GM12878 (cell line): ENCODE measurements at regions not wholly inside any gene's neighbourhood (a gene's known extent, or its start where the extent isn't known, plus 50 kb on each side); places are given as distances from the start of the nearest gene placed in this dataset.
"Not testable (repeated sequence)": the region's sequence is repeated elsewhere in the genome, so short reads cannot be mapped to it uniquely, and the experiment has no call there.

ENCODE experiments used
- ATAC-seq: fragments of 200-7000 bp; cut with Tn5 transposase; 3 replicates; pipeline ENCODE4 v1.9.1; 2020; ENCODE audit warnings: mild to moderate bottlenecking, moderate library complexity
- BruUV-seq: library from RNA; stranded (reverse); fragments of 400-500 nt; replicated peaks from 2 replicates; lab custom pipeline; 2021; lab: Mats Ljungman, UMichigan
- CTCF ChIA-PET: fragments of 300-600 bp; sonication (Branson Sonifier 250); formaldehyde crosslinking; extraction: SDS; loops from one replicate; lab custom pipeline; 2021; ENCODE audit warnings: inconsistent platforms; lab: Yijun Ruan, JAX
- POLR2A ChIA-PET: fragments of 350-600 bp; formaldehyde crosslinking; extraction: SDS; loops from one replicate; lab custom pipeline; 2021; ENCODE audit warnings: inconsistent platforms; lab: Charles Lee
- RAD21 ChIA-PET: fragments of 300-600 bp; sonication (Branson Sonifier 250); formaldehyde crosslinking; loops from one replicate; lab custom pipeline; 2023; ENCODE audit warnings: antibody characterized with exemption; ENCODE audit not compliant: unreplicated experiment; lab: Charles Lee
- SMC1A ChIA-PET: fragments of 300-600 bp; sonication (Branson Sonifier 250); formaldehyde crosslinking; loops from one replicate; lab custom pipeline; 2023; ENCODE audit not compliant: unreplicated experiment, uncharacterized antibody; lab: Charles Lee
- DNase-seq: peaks from one replicate; pipeline ENCODE4 v3.0.0-alpha.2; 2011; ENCODE audit warnings: low read depth, low spot score
- FAIRE-seq: peaks from 3 replicates; lab custom pipeline; 2011; peaks lifted over from hg19 to GRCh38; lab: Jason Lieb, UNC
- H2AFZ ChIP-seq: 2 replicates; pipeline ENCODE4 v1.6.0; 2011; ENCODE audit warnings: low read depth, low read length, control low read depth; ENCODE audit not compliant: control insufficient read depth
- H3K27ac ChIP-seq: 2 replicates; pipeline ENCODE4 v1.5.1; 2011; ENCODE audit warnings: control low read depth; ENCODE audit not compliant: control insufficient read depth, insufficient read depth
- H3K27me3 ChIP-seq, 2 experiments: replicated peaks in 1 of 2; 2 replicates each; pipeline versions ENCODE4 v1.6.0 to v1.6.1; 2011; ENCODE audit warnings: low read length in 1 of 2; ENCODE audit not compliant: control insufficient read depth in 2 of 2, insufficient read depth in 2 of 2
- H3K36me3 ChIP-seq, 2 experiments: 2 replicates each; pipeline ENCODE4 v1.5.1; 2011; ENCODE audit warnings: low read length in 1 of 2; ENCODE audit not compliant: control insufficient read depth in 2 of 2, insufficient read depth in 2 of 2
- H3K4me1 ChIP-seq: 2 replicates; pipeline ENCODE4 v1.6.1; 2011; ENCODE audit warnings: mild to moderate bottlenecking, low read length, moderate library complexity, mixed read lengths; ENCODE audit not compliant: control insufficient read depth, insufficient read depth
- H3K4me2 ChIP-seq: 2 replicates; pipeline ENCODE4 v1.6.0; 2011; ENCODE audit warnings: control low read depth; ENCODE audit not compliant: control insufficient read depth, insufficient read depth
- H3K4me3 ChIP-seq: fragments of 200-600 bp; sonication (generic); 2 replicates; pipeline ENCODE4 v1.5.1; 2016
- H3K79me2 ChIP-seq: 2 replicates; pipeline ENCODE4 v1.6.0; 2011; ENCODE audit warnings: low read length; ENCODE audit not compliant: control insufficient read depth, insufficient read depth
- H3K9ac ChIP-seq: 2 replicates; pipeline ENCODE4 v1.8.0; 2011; ENCODE audit warnings: low read length, control low read depth, mixed read lengths; ENCODE audit not compliant: control insufficient read depth, insufficient read depth
- H3K9me3 ChIP-seq: replicated peaks from 3 replicates; pipeline ENCODE4 v1.5.1; 2011; ENCODE audit warnings: mild to moderate bottlenecking, low read length; ENCODE audit not compliant: control insufficient read depth, insufficient read depth
- H4K20me1 ChIP-seq: 2 replicates; pipeline ENCODE4 v1.6.0; 2011; ENCODE audit not compliant: control insufficient read depth, insufficient read depth
- BCL11A ChIP-seq: IDR thresholded peaks from 2 replicates; pipeline ENCODE4 v1.6.1; 2011; ENCODE audit warnings: low read depth, low read length
- CHD2 ChIP-seq: IDR thresholded peaks from 2 replicates; pipeline ENCODE4 v1.6.1; 2011; ENCODE audit warnings: low read depth, low read length, improper control_type of control experiment, borderline replicate concordance
- CHD4 ChIP-seq: fragments of 200-600 bp; sonication (generic); IDR thresholded peaks from 2 replicates; pipeline ENCODE4 v1.6.1; 2016; ENCODE audit warnings: mild to moderate bottlenecking
- EP300 ChIP-seq, 2 experiments: fragments of 150-350 bp in 1 of 2; IDR thresholded peaks; 2 replicates each; pipeline ENCODE4 v1.6.1; 2011 to 2012; ENCODE audit warnings: low read depth in 2 of 2, low read length in 2 of 2, borderline replicate concordance in 1 of 2, improper control_type of control experiment in 1 of 2, inconsistent platforms in 1 of 2; ENCODE audit not compliant: control insufficient read depth in 1 of 2
- JUND ChIP-seq: IDR thresholded peaks from 2 replicates; pipeline ENCODE4 v1.6.1; 2012; ENCODE audit warnings: low read depth, mild to moderate bottlenecking, low read length, improper control_type of control experiment, moderate library complexity
- KDM1A ChIP-seq: fragments of 200-600 bp; sonication (generic); IDR thresholded peaks from 2 replicates; pipeline ENCODE4 v1.6.1; 2016; ENCODE audit warnings: borderline replicate concordance
- MTA3 ChIP-seq: IDR thresholded peaks from 2 replicates; pipeline ENCODE4 v1.6.1; 2012; ENCODE audit warnings: low read length, inconsistent platforms, borderline replicate concordance
- RCOR1 ChIP-seq: conservative IDR thresholded peaks from 2 replicates; pipeline ENCODE4 v1.6.1; 2012; ENCODE audit warnings: low read depth, low read length, improper control_type of control experiment
- SIN3A ChIP-seq: IDR thresholded peaks from 2 replicates; pipeline ENCODE4 v1.6.1; 2012; ENCODE audit warnings: low read depth, low read length, improper control_type of control experiment
- SPI1 ChIP-seq: IDR thresholded peaks from 2 replicates; pipeline ENCODE4 v1.6.1; 2011; ENCODE audit warnings: low read depth, mild to moderate bottlenecking, low read length, moderate library complexity, borderline replicate concordance; ENCODE audit not compliant: insufficient read depth
- TARDBP ChIP-seq: IDR thresholded peaks from 2 replicates; pipeline ENCODE4 v1.6.1; 2016; ENCODE audit warnings: borderline replicate concordance
- ZBED1 ChIP-seq: IDR thresholded peaks from 2 replicates; pipeline ENCODE4 v1.6.1; 2016; ENCODE audit warnings: borderline replicate concordance
- WGBS: methylation state at CpG from one replicate; pipeline ENCODE4 v1.1.6; 2016; ENCODE audit warnings: low lambda C conversion rate; ENCODE audit not compliant: insufficient replicate concordance, insufficient coverage; ENCODE audit errors: missing lambda C conversion rate; 5-methylcytosine and 5-hydroxymethylcytosine counted together
- in situ Hi-C: fragments of 300-500 bp; cut with MboI; formaldehyde crosslinking; loops from 9 replicates; pipeline ENCODE4 v1.14.3; 2018; ENCODE audit warnings: mixed read lengths
- intact Hi-C: fragments of 100-400 bp; cut with micrococcal nuclease; formaldehyde crosslinking; loops from one replicate; pipeline ENCODE4 v1.14.2; 2022; ENCODE audit not compliant: unreplicated experiment
- TF ChIP-seq, protein P1 (sequence below): fragments of 450-650 bp; IDR thresholded peaks from 2 replicates; pipeline ENCODE4 v1.6.1; 2014; ENCODE audit warnings: mild to moderate bottlenecking

DNA sequence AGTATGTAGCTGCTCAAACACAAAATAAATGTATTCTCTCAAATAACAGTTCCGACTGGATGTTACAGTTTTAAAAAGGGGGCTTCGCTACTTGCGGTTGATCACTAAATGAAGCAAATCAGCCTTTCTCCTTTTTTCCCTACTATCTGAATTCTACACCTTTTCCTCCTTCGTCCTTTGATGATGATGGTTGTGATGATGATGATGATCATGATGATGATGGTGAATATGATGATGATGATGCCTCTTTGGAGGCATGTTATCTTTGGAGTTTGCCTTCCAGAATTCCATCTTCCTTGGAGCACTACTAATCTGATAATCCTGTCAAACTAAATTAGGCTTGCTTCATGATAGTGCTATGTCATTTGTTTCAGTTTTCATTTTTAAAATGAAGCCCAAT is 1073.3 kb downstream of the SOCS6 start:
- no peaks in the 10 kb centered on the region for H3K79me2 ChIP-seq
- no peak for TF ChIP-seq RCOR1
- TF ChIP-seq, protein P1, sequence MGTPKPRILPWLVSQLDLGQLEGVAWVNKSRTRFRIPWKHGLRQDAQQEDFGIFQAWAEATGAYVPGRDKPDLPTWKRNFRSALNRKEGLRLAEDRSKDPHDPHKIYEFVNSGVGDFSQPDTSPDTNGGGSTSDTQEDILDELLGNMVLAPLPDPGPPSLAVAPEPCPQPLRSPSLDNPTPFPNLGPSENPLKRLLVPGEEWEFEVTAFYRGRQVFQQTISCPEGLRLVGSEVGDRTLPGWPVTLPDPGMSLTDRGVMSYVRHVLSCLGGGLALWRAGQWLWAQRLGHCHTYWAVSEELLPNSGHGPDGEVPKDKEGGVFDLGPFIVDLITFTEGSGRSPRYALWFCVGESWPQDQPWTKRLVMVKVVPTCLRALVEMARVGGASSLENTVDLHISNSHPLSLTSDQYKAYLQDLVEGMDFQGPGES: no peak
- no peak for TF ChIP-seq CHD4
- TF ChIP-seq CHD2: no peak
- TF ChIP-seq ZBED1: no peak
- no peak for TF ChIP-seq JUND
- TF ChIP-seq BCL11A: no peak
- TF ChIP-seq SIN3A: no peak
- no peak for TF ChIP-seq KDM1A
- TF ChIP-seq EP300 (IDR thresholded peaks at IDR 0.05; ENCODE audit: borderline replicate concordance in 1 of 2, control insufficient read depth in 1 of 2, low read depth in 2 of 2, low read length in 2 of 2): no peak
- no peak for TF ChIP-seq MTA3
- TF ChIP-seq SPI1: no peak
- TF ChIP-seq TARDBP: no peak
- TF ChIP-seq, all 136 proteins: peak for 0
- no peaks in the 10 kb centered on the region for H4K20me1 ChIP-seq
- WGBS: 36% methylated on average over 4 of the region's 4 CpGs
- H3K9ac ChIP-seq: no peak overlapping the region
- ChIA-PET CTCF (interaction anchor here (0.6 kb wide), 1 partner anchor 350 kb away, joined by 3 read pairs; no protein-coding TSS in a partner anchor), SMC1A (no interaction called here), POLR2A (no interaction called here), RAD21 (no interaction called here)
- DNase-seq: no peak
- no peaks in the 10 kb centered on the region for H3K9me3 ChIP-seq
- H3K27me3 ChIP-seq: no peaks in the 10 kb centered on the region
- intact Hi-C loops: no loop called here
- no TSS peak for BruUV-seq
- H3K4me1 ChIP-seq: no peaks in the 10 kb centered on the region
- no peak overlapping the region for H3K4me2 ChIP-seq
- H2AFZ ChIP-seq: no peak overlapping the region
- H3K27ac ChIP-seq: no peak overlapping the region
- no peak for ATAC-seq
- no peak overlapping the region for H3K4me3 ChIP-seq
- FAIRE-seq: no peak
- in situ Hi-C loops: no loop called here
- H3K36me3 ChIP-seq: no peaks in the 10 kb centered on the region

DNA sequence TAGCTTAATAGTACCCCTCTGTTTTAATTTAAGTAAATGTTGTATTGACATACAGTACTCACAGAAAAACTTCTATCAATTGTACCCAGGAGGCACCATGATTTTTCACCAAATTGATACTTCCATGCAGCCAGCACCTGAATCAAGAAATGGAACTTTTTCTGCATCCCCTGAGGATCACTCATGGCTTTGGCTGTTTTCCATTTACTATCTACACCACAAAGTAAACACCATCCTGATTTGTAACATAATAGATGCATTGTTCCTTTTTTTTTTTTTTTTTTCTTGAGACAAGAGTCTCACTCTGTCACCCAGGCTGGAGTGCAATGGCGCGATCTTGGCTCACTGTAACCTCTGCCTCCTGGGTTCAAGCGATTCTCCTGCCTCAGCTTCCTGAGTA is 1066.8 kb downstream of the SOCS6 start:
- in situ Hi-C loops, SMC1A ChIA-PET, CTCF ChIA-PET, ATAC-seq, BruUV-seq, H3K27ac ChIP-seq, DNase-seq, H3K4me2 ChIP-seq, H3K79me2 ChIP-seq, H3K4me3 ChIP-seq, H4K20me1 ChIP-seq, FAIRE-seq, intact Hi-C loops, H3K9me3 ChIP-seq, H3K9ac ChIP-seq, H2AFZ ChIP-seq, POLR2A ChIA-PET, H3K27me3 ChIP-seq, RAD21 ChIA-PET, H3K4me1 ChIP-seq, H3K36me3 ChIP-seq: not testable (repeated sequence)
- WGBS: 62% methylated on average over 3 of the region's 3 CpGs
